ENCODE measurements at regions not wholly inside any gene's neighbourhood (a gene's known extent, or its start where the extent isn't known, plus 50 kb on each side); places are given as distances from the start of the nearest gene placed in this dataset.

DNA sequence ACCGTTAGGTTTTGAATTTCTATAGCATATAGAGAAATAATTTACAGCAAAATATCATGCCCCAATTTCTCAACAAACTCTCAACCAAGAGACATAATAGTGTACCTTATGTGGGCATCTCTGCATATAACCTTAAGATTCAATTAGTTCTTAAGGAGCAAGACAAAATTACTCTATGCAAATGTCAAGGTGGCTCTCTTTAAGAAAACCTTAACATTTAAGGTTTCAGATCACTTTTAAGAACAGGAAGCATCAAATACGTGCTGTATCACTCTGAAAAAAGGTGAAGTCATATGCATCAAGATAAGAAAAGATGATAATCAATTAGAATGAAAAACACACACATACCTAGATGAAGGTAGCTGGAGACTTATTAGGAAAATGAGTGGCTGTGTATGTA is 728.0 kb downstream of the FLRT2 start:
- TF ChIP-seq SP1 (IDR thresholded peaks at IDR 0.05) (no peak), CTCF (IDR thresholded peaks at IDR 0.05; ENCODE audit: low read depth, low read length, missing input control) (no peak), HNF4G (IDR thresholded peaks at IDR 0.05) (no peak), RAD21 (IDR thresholded peaks at IDR 0.05) (no peak), NR2F2 (IDR thresholded peaks at IDR 0.05) (no peak)
- TF ChIP-seq, protein P1, sequence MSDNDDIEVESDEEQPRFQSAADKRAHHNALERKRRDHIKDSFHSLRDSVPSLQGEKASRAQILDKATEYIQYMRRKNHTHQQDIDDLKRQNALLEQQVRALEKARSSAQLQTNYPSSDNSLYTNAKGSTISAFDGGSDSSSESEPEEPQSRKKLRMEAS (IDR thresholded peaks at IDR 0.05), result no peak
- TF ChIP-seq, protein P2, sequence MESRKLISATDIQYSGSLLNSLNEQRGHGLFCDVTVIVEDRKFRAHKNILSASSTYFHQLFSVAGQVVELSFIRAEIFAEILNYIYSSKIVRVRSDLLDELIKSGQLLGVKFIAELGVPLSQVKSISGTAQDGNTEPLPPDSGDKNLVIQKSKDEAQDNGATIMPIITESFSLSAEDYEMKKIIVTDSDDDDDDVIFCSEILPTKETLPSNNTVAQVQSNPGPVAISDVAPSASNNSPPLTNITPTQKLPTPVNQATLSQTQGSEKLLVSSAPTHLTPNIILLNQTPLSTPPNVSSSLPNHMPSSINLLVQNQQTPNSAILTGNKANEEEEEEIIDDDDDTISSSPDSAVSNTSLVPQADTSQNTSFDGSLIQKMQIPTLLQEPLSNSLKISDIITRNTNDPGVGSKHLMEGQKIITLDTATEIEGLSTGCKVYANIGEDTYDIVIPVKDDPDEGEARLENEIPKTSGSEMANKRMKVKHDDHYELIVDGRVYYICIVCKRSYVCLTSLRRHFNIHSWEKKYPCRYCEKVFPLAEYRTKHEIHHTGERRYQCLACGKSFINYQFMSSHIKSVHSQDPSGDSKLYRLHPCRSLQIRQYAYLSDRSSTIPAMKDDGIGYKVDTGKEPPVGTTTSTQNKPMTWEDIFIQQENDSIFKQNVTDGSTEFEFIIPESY (IDR thresholded peaks at IDR 0.05), result no peak
